ENCODE measurements at regions not wholly inside any gene's neighbourhood (a gene's known extent, or its start where the extent isn't known, plus 50 kb on each side); places are given as distances from the start of the nearest gene placed in this dataset.

DNA sequence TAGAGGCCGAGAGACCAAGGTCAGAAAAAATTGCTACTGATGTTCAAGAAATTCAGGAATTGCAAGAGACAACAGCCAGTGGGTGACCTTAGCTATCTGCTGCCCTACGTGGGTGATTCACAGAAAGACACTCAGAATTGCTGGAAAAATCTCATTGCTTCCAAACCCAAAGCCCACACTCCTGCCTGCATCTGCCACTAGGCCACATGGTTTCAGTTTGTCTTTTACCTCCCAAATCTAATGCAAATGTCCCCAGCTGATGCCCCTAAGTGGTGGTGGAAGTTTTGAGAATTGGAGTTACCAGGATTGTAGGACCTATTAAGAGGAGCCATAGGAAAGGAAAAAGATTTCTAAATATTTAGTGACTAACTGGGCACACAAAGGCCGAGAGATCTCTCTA is 341.5 kb upstream of the CHRM3 start:
- TF ChIP-seq POLR2A (IDR thresholded peaks at IDR 0.05) = no peak
- TF ChIP-seq POLR2AphosphoS5 (IDR thresholded peaks at IDR 0.05) = no peak
- TF ChIP-seq, protein P1, sequence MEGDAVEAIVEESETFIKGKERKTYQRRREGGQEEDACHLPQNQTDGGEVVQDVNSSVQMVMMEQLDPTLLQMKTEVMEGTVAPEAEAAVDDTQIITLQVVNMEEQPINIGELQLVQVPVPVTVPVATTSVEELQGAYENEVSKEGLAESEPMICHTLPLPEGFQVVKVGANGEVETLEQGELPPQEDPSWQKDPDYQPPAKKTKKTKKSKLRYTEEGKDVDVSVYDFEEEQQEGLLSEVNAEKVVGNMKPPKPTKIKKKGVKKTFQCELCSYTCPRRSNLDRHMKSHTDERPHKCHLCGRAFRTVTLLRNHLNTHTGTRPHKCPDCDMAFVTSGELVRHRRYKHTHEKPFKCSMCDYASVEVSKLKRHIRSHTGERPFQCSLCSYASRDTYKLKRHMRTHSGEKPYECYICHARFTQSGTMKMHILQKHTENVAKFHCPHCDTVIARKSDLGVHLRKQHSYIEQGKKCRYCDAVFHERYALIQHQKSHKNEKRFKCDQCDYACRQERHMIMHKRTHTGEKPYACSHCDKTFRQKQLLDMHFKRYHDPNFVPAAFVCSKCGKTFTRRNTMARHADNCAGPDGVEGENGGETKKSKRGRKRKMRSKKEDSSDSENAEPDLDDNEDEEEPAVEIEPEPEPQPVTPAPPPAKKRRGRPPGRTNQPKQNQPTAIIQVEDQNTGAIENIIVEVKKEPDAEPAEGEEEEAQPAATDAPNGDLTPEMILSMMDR (IDR thresholded peaks at IDR 0.05) = no peak
